NT2/D1 (cell line): ENCODE measurements at regions not wholly inside any gene's neighbourhood (a gene's known extent, or its start where the extent isn't known, plus 50 kb on each side); places are given as distances from the start of the nearest gene placed in this dataset.
"Not testable (repeated sequence)": the region's sequence is repeated elsewhere in the genome, so short reads cannot be mapped to it uniquely, and the experiment has no call there.

Experiments
- DNase-seq: peaks from one replicate; pipeline ENCODE4 v3.0.0-alpha.2; 2011; ENCODE audit warnings: low read depth, low spot score
- H3K27me3 ChIP-seq: 2 replicates; pipeline ENCODE4 v1.6.0; 2011; ENCODE audit warnings: mild to moderate bottlenecking; ENCODE audit not compliant: insufficient read length, insufficient read depth
- H3K36me3 ChIP-seq: 2 replicates; pipeline ENCODE4 v1.6.1; 2011; ENCODE audit warnings: mild to moderate bottlenecking, low read length, mixed read lengths; ENCODE audit not compliant: insufficient read depth, insufficient read length
- H3K4me1 ChIP-seq: 2 replicates; pipeline ENCODE4 v1.5.1; 2011; ENCODE audit not compliant: insufficient read depth, insufficient read length
- H3K4me3 ChIP-seq: 2 replicates; pipeline ENCODE4 v1.5.1; 2011; ENCODE audit warnings: low read depth; ENCODE audit not compliant: insufficient read length
- H3K9ac ChIP-seq: 2 replicates; pipeline ENCODE4 v1.6.0; 2011; ENCODE audit warnings: low read depth; ENCODE audit not compliant: insufficient read length
- H3K9me3 ChIP-seq: 2 replicates; pipeline ENCODE4 v1.5.1; 2011; ENCODE audit warnings: mild to moderate bottlenecking, low read length; ENCODE audit not compliant: insufficient read depth
- SUZ12 ChIP-seq: IDR thresholded peaks from 2 replicates; pipeline ENCODE4 v1.6.1; 2011; ENCODE audit not compliant: insufficient read length, insufficient read depth; ENCODE audit errors: extremely low read depth
- YY1 ChIP-seq: IDR thresholded peaks from 2 replicates; pipeline ENCODE4 v1.6.1; 2011; ENCODE audit not compliant: insufficient read length, insufficient read depth
- ZNF274 ChIP-seq: IDR thresholded peaks from 2 replicates; pipeline ENCODE4 v1.6.1; 2011; ENCODE audit warnings: mild to moderate bottlenecking, low read depth, low read length

DNA sequence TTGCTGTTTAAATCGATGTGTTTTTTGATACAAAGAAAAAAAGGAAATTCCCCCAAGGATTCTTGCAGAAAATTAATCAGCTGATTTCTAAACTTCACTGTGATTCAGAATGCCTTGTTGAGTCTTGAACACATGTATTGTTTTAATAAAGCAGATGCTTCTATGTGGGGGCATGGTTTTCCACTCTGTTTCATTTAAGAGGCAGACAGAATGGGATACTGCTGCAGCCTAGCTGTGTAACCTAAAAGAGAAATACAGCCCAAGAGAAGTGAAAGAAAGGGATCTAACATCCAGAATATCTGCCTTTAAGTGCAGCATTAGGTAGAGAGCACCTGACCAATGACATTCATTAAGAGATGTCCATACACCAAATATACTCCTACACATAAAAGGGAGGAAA lies 365.1 kb upstream of the CCNH start:
- Histone ChIP-seq H3K4me1 (no peaks in the 10 kb centered on the region), H3K9ac (no peak overlapping the region), H3K9me3 (no peaks in the 10 kb centered on the region), H3K27me3 (no peaks in the 10 kb centered on the region), H3K4me3 (no peak overlapping the region), H3K36me3 (no peaks in the 10 kb centered on the region)
- no peak for TF ChIP-seq ZNF274
- no peak for TF ChIP-seq YY1
- no peak for TF ChIP-seq SUZ12
- DNase-seq, result no peak

DNA sequence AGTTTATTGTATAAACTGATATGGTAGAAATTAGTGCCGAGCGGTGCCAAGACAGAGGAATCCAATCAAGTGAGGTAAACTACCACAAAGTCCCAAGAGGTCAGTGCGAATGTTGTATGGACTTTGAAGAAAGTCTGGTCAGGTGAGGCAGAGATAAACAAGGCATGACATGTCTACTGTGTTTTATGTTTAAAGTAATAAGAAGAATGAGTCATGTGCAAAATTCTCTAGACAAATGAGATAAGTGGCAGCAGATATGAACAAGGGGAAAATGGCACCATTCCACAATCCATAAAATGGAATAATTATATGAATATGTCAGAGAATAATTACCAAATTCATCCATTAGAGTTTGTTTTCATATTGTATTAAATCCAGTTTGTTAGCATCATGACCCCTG lies 364.1 kb upstream of the CCNH start:
- Histone ChIP-seq H3K27me3 (no peaks in the 10 kb centered on the region), H3K36me3 (no peaks in the 10 kb centered on the region), H3K4me3 (no peak overlapping the region), H3K9ac (no peak overlapping the region), H3K9me3 (no peaks in the 10 kb centered on the region), H3K4me1 (no peaks in the 10 kb centered on the region)
- TF ChIP-seq YY1, result no peak
- DNase-seq, result no peak

DNA sequence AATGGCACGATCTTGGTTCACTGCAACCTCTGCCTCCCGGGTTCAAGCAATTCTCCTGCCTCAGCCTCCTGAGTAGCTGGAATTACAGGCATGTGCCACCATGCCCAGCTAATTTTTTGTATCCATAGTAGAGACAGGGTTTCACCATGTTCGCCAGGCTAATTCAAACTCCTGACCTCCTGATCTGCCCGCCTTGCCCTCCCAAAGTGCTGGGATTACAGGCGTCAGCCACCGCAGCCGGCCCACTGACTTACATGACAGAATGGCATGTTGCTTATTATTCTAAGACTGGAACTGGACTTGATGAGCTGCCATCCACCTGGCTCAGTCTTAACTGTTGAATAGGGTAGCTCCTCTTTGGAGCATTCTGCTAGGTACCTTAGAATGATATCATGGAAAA lies 363.6 kb upstream of the CCNH start:
- H3K4me3 ChIP-seq, H3K9ac ChIP-seq, DNase-seq, H3K27me3 ChIP-seq, H3K4me1 ChIP-seq, H3K9me3 ChIP-seq, H3K36me3 ChIP-seq: not testable (repeated sequence)

DNA sequence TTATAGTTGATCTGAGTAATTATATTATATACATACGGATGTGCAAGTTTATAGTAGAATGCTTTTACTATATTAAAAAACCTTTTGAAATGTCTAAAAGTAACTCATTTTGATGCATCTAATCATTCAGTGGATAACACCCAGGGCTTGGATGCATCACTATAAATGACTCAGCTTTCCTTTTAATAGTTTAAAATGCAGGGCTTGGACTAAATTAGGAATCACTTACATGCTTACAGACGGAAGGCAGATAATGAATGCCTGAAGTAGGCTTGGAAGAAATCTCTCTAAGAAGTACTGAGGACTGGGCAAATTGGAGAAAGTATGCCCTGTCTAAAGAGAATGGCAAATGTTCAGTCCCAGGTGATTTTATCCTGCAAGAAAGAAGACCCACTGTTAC lies 362.5 kb upstream of the CCNH start:
- TF ChIP-seq SUZ12 (no peak), YY1 (no peak), ZNF274 (no peak)
- DNase-seq, result no peak
- Histone ChIP-seq H3K36me3 (no peaks in the 10 kb centered on the region), H3K27me3 (no peaks in the 10 kb centered on the region), H3K4me1 (no peaks in the 10 kb centered on the region), H3K9me3 (no peaks in the 10 kb centered on the region), H3K4me3 (no peak overlapping the region), H3K9ac (no peak overlapping the region)

- Histone ChIP-seq H3K9me3 (no peaks in the 10 kb centered on the region), H3K36me3 (no peaks in the 10 kb centered on the region), H3K27me3 (no peaks in the 10 kb centered on the region), H3K4me3 (no peak overlapping the region), H3K4me1 (no peaks in the 10 kb centered on the region), H3K9ac (no peak overlapping the region)
- TF ChIP-seq YY1 (no peak), ZNF274 (no peak), SUZ12 (no peak)
- DNase-seq, result no peak
Measured at GRCh38 chr5:87774804-87775203, 362.1 kb upstream of the CCNH start.

DNA sequence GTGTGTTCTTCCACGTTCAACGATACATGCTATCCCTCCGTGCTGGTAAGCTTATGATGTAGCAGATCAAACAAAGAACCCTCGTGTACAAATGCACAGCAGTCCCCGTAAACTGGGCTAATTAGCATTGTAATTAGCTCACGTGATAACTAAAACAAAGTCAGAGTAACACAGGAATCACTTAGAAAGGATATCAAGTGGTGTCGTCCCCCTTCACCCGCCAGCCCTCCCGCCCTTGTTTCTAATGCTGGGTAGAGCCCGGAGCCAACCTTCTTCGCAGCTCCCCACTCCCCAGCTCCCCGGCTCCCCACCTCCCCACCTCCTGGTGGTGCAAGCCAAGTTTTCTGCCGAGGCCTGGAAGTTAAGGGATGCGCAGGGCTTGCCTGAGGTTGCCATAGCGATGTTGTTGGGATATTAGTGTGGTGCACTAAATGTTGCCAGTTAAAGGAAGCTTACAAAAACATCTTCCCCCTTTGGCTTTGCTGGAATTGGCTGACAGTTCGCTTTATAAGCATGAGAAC lies 357.9 kb upstream of the CCNH start:
- DNase-seq, result no peak
- no peaks in the 10 kb centered on the region for H3K9me3 ChIP-seq
- no peaks in the 10 kb centered on the region for H3K4me1 ChIP-seq
- H3K36me3 ChIP-seq, result no peaks in the 10 kb centered on the region
- H3K9ac ChIP-seq, result no peak overlapping the region
- no peaks in the 10 kb centered on the region for H3K27me3 ChIP-seq
- TF ChIP-seq YY1 (no peak), SUZ12 (no peak), ZNF274 (no peak)
- no peak overlapping the region for H3K4me3 ChIP-seq

- DNase-seq, result no peak
- no peaks in the 10 kb centered on the region for H3K36me3 ChIP-seq
- TF ChIP-seq ZNF274, result no peak
- no peak for TF ChIP-seq YY1
- no peak for TF ChIP-seq SUZ12
- H3K4me1 ChIP-seq, result no peaks in the 10 kb centered on the region
- H3K27me3 ChIP-seq, result no peaks in the 10 kb centered on the region
- no peak overlapping the region for H3K4me3 ChIP-seq
- no peaks in the 10 kb centered on the region for H3K9me3 ChIP-seq
- no peak overlapping the region for H3K9ac ChIP-seq
Measured at GRCh38 chr5:87770016-87770570, 357.4 kb upstream of the CCNH start.

DNA sequence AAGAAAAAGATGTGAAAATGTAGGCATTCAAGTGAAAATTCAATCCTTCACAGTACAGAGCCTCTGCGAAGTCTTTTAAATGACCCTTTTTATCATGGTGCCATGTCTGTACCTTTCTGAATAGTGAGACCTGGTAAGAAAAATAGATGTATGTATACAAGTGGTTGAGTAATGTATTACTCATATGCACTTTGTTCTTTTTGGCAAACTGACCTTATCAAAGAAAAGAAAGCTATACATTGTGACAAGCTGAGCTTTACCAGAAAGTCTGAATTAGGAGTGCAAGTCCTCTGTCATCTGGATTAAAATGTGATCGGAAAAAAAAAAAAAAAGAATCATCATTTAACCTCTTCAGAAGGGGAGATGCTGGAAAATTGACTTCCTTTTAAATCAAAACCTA lies 356.4 kb upstream of the CCNH start:
- Histone ChIP-seq H3K36me3 (no peaks in the 10 kb centered on the region), H3K4me1 (no peaks in the 10 kb centered on the region), H3K9me3 (no peaks in the 10 kb centered on the region), H3K27me3 (no peaks in the 10 kb centered on the region), H3K4me3 (no peak overlapping the region), H3K9ac (no peak overlapping the region)
- TF ChIP-seq YY1 (no peak), ZNF274 (no peak)
- no peak for DNase-seq
